ENCODE measurements at regions not wholly inside any gene's neighbourhood (a gene's known extent, or its start where the extent isn't known, plus 50 kb on each side); places are given as distances from the start of the nearest gene placed in this dataset.
"Not testable (repeated sequence)": the region's sequence is repeated elsewhere in the genome, so short reads cannot be mapped to it uniquely, and the experiment has no call there.

GRCh38 chr20:30816182-30816645, 441.2 kb upstream of the DEFB115 start:
- H3K36me3 ChIP-seq, result no peaks in the 10 kb centered on the region
- H3K9me3 ChIP-seq, result no peaks in the 10 kb centered on the region
- intact Hi-C loops (cut with DNase I), result no loop called here

GRCh38 chr20:30821615-30822014, 435.8 kb upstream of the DEFB115 start:
- H3K4me1 ChIP-seq; H3K27me3 ChIP-seq; H3K27ac ChIP-seq; H3K4me3 ChIP-seq; intact Hi-C loops (cut with DNase I); DNase-seq (ENCODE audit: extremely low spot score in 2 of 2); H3K36me3 ChIP-seq; H3K9me3 ChIP-seq: not testable (repeated sequence)

More at GRCh38 chr20:30816182-30816645, 441.2 kb upstream of the DEFB115 start:
- no peak overlapping the region for H3K27ac ChIP-seq
- no peaks in the 10 kb centered on the region for H3K4me1 ChIP-seq
- no peaks in the 10 kb centered on the region for H3K27me3 ChIP-seq
- H3K4me3 ChIP-seq, result no peak overlapping the region
- TF ChIP-seq POLR2AphosphoS5 (IDR thresholded peaks at IDR 0.05; ENCODE audit: insufficient read depth in 1 of 2, low read depth in 1 of 2), result no peak
- no peak for TF ChIP-seq CTCF (IDR thresholded peaks at IDR 0.05)
- no peak for TF ChIP-seq POLR2A (IDR thresholded peaks at IDR 0.05)
- DNase-seq (ENCODE audit: extremely low spot score in 2 of 2), result no peak

- H3K4me1 ChIP-seq; DNase-seq (ENCODE audit: extremely low spot score in 2 of 2); H3K27ac ChIP-seq; H3K36me3 ChIP-seq; H3K4me3 ChIP-seq; H3K27me3 ChIP-seq; intact Hi-C loops (cut with DNase I); H3K9me3 ChIP-seq: not testable (repeated sequence)
Measured at GRCh38 chr20:30824666-30825065, 432.8 kb upstream of the DEFB115 start.

GRCh38 chr20:30845923-30846322, 411.5 kb upstream of the DEFB115 start:
- H3K4me3 ChIP-seq; DNase-seq (ENCODE audit: extremely low spot score in 2 of 2); H3K27ac ChIP-seq; H3K4me1 ChIP-seq; H3K9me3 ChIP-seq; H3K36me3 ChIP-seq; H3K27me3 ChIP-seq; intact Hi-C loops (cut with DNase I): not testable (repeated sequence)

GRCh38 chr20:30868271-30868670, 389.2 kb upstream of the DEFB115 start:
- H3K9me3 ChIP-seq; H3K4me1 ChIP-seq; H3K36me3 ChIP-seq; H3K27me3 ChIP-seq; H3K27ac ChIP-seq; DNase-seq (ENCODE audit: extremely low spot score in 2 of 2); H3K4me3 ChIP-seq; intact Hi-C loops (cut with DNase I): not testable (repeated sequence)

- H3K27ac ChIP-seq; intact Hi-C loops (cut with DNase I): not testable (repeated sequence)
Measured at GRCh38 chr20:30871127-30871526, 386.3 kb upstream of the DEFB115 start.

GRCh38 chr20:30872252-30872651, 385.2 kb upstream of the DEFB115 start:
- H3K27ac ChIP-seq; H3K27me3 ChIP-seq; H3K36me3 ChIP-seq; intact Hi-C loops (cut with DNase I); H3K4me1 ChIP-seq; DNase-seq (ENCODE audit: extremely low spot score in 2 of 2); H3K4me3 ChIP-seq; H3K9me3 ChIP-seq: not testable (repeated sequence)

More at GRCh38 chr20:30871127-30871526, 386.3 kb upstream of the DEFB115 start:
- H3K9me3 ChIP-seq; DNase-seq (ENCODE audit: extremely low spot score in 2 of 2); H3K4me1 ChIP-seq; H3K4me3 ChIP-seq; H3K27me3 ChIP-seq; H3K36me3 ChIP-seq: not testable (repeated sequence)

GRCh38 chr20:30875868-30876267, 381.6 kb upstream of the DEFB115 start:
- H3K4me3 ChIP-seq; H3K9me3 ChIP-seq; H3K27me3 ChIP-seq; H3K4me1 ChIP-seq; intact Hi-C loops (cut with DNase I); H3K36me3 ChIP-seq; H3K27ac ChIP-seq; DNase-seq (ENCODE audit: extremely low spot score in 2 of 2): not testable (repeated sequence)

GRCh38 chr20:30891400-30891799, 366.1 kb upstream of the DEFB115 start:
- H3K27me3 ChIP-seq; intact Hi-C loops (cut with DNase I): not testable (repeated sequence)

More at GRCh38 chr20:30891400-30891799, 366.1 kb upstream of the DEFB115 start:
- not testable (repeated sequence) for H3K9me3 ChIP-seq; H3K36me3 ChIP-seq; H3K27ac ChIP-seq; H3K4me1 ChIP-seq; DNase-seq (ENCODE audit: extremely low spot score in 2 of 2); H3K4me3 ChIP-seq

Data from vagina (tissue), 2 donors.